ENCODE measurements at regions not wholly inside any gene's neighbourhood (a gene's known extent, or its start where the extent isn't known, plus 50 kb on each side); places are given as distances from the start of the nearest gene placed in this dataset.
"Not testable (repeated sequence)": the region's sequence is repeated elsewhere in the genome, so short reads cannot be mapped to it uniquely, and the experiment has no call there.

GRCh38 chr1:213601705-213602104 is 386.1 kb upstream of the PROX1 start:
- not testable (repeated sequence) for DNase-seq

- no peak for DNase-seq
These were observed 384.8 kb upstream of the PROX1 start for GRCh38 chr1:213602796-213603486.

- DNase-seq = no peak
These were observed 383.3 kb upstream of the PROX1 start for GRCh38 chr1:213604477-213604876.

GRCh38 chr1:213605732-213606131 is 382.0 kb upstream of the PROX1 start:
- no peak for DNase-seq

- no peak for DNase-seq
These were observed 381.4 kb upstream of the PROX1 start for GRCh38 chr1:213606252-213606820.

- no peak for DNase-seq
These were observed 374.2 kb upstream of the PROX1 start for GRCh38 chr1:213613549-213613948.

- DNase-seq = no peak
These were observed 372.4 kb upstream of the PROX1 start for GRCh38 chr1:213615226-213615916.

GRCh38 chr1:213617133-213617532 is 370.6 kb upstream of the PROX1 start:
- no peak for DNase-seq

GRCh38 chr1:213618094-213618493 is 369.7 kb upstream of the PROX1 start:
- DNase-seq = no peak

- no peak for DNase-seq
These were observed 368.7 kb upstream of the PROX1 start for GRCh38 chr1:213619026-213619425.

- DNase-seq = no peak
These were observed 366.7 kb upstream of the PROX1 start for GRCh38 chr1:213621077-213621476.

- DNase-seq = no peak
These were observed 365.3 kb upstream of the PROX1 start for GRCh38 chr1:213622365-213623063.

GRCh38 chr1:213623064-213623581 is 364.6 kb upstream of the PROX1 start:
- DNase-seq = no peak

GRCh38 chr1:213623862-213624261 is 363.9 kb upstream of the PROX1 start:
- no peak for DNase-seq

GRCh38 chr1:213636778-213637177 is 351.0 kb upstream of the PROX1 start:
- DNase-seq = not testable (repeated sequence)

GRCh38 chr1:213641312-213641711 is 346.5 kb upstream of the PROX1 start:
- DNase-seq = no peak

- no peak for DNase-seq
These were observed 344.4 kb upstream of the PROX1 start for GRCh38 chr1:213643360-213643759.

GRCh38 chr1:213647864-213648650 is 339.7 kb upstream of the PROX1 start:
- no peak for DNase-seq

- peak; percentile 1 for DNase-seq
These were observed 338.4 kb upstream of the PROX1 start for GRCh38 chr1:213649373-213649772.

- DNase-seq = no peak
These were observed 337.2 kb upstream of the PROX1 start for GRCh38 chr1:213650603-213651002.

GRCh38 chr1:213651077-213651476 is 336.7 kb upstream of the PROX1 start:
- no peak for DNase-seq

GRCh38 chr1:213652109-213652508 is 335.7 kb upstream of the PROX1 start:
- DNase-seq = no peak

- DNase-seq = no peak
These were observed 331.7 kb upstream of the PROX1 start for GRCh38 chr1:213656039-213656438.

Measured in activated CD4-positive, alpha-beta T cell treated with anti-CD3 and anti-CD28 coated beads, Interleukin-2, amount 50 U/mL, for 1 hour (primary cell).